ENCODE measurements at regions not wholly inside any gene's neighbourhood (a gene's known extent, or its start where the extent isn't known, plus 50 kb on each side); places are given as distances from the start of the nearest gene placed in this dataset.

DNA sequence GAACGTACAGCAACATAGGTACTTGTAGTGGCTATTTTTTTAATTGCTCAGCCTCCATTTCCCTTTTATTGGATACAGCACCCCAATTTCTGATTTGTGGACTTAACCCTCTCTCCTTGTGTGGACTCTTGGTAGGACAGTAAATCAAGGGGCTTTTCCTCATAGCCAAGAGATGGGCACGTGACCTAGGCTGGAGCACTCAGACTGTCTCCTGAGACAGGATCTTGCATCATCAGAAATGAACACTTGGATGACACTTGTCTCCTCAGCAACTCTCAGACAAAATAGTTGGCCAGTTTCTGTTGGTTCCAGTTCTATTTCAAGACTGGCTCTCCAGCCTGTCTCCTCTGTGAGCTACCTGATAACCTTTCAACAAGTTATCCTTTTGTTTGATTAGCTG, 112.9 kb upstream of the ZNF678 start:
- no peak for DNase-seq (ENCODE audit: low spot score)

DNA sequence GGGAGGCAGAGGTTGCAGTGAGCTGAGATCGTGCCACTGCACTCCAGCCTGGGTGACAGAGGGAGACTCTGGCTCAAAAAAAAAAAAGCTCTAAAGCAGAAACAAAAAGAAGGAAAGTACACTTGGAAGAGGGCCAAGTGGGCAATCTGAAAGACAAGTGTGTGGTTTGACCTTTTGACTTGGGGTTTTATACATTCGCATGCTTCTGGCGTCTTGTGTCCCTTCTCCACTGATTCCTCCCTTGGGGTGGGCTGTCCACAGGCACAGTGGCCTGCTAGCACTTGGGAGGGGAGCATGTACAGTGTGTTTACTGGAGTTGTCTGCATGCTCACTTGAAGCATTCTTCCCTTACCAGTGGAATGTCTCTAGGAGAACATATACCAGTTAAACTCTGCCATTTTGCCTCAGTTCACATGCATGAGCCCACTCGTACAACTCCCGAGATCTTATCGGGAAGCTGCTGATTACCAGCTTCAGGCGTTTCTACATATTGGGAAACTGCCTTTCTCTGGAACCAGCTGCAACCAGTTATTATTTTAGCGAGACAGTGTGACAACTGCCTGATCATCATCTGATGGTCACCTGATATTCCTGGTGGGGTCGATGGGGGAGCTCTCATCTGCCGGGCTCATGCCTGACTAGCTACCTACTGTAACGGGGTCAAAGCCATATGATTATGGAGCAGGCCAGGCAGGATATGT, 113.5 kb upstream of the ZNF678 start:
- no peak for DNase-seq (ENCODE audit: low spot score)

GRCh38 chr1:227449051-227449450, 114.3 kb upstream of the ZNF678 start:
- peak; percentile 56 for DNase-seq (ENCODE audit: low spot score)

DNA sequence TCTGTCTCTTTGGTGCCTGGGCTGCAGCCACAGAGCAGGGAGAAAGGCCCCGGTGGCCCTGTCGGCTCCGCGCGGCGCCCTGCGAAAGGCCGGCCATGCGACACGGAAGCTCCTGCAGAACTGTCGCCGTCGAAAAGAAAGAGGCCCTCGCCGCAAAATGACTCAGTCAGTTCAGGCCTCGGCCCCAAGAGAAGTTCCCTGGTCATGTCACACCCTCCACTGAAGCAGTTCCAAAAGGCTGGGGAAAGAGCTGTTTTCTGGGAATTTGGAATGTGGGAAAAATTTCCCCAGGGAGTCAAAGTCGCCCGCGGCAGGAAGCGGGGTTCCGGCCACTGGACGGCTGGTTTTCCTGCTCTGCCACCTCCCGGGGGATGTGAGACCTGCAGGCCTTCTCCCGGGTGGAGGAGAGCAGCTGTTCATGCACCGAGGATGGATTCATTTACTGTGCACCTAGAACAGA, 115.8 kb upstream of the ZNF678 start:
- DNase-seq (ENCODE audit: low spot score) = peak; percentile 77

GRCh38 chr1:227445746-227446145, 117.6 kb upstream of the ZNF678 start:
- no peak for DNase-seq (ENCODE audit: low spot score)

GRCh38 chr1:227445092-227445674, 118.2 kb upstream of the ZNF678 start:
- no peak for DNase-seq (ENCODE audit: low spot score)

DNA sequence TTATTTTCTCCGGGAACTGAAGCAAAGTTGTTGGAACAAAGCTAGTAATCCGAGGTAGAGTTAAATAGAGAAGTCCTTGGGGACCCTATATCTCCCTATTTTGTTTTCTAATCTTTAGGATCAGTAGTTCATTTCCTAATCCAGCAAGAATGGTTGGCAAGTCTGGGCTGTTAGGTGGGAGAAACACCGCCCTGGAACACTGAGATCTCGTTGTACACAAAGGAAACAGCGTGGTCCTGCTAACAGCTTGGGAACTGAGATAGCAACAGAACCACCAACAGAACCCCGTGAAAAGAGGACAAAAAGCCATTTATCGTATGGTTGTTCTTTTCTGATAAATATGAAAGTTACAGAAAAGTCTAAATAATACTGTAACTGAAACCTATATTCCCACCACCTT, 121.9 kb upstream of the CDC42BPA start:
- no peak for DNase-seq (ENCODE audit: low spot score)

GRCh38 chr1:227437495-227438008, 119.3 kb upstream of the CDC42BPA start:
- DNase-seq (ENCODE audit: low spot score) = no peak

DNA sequence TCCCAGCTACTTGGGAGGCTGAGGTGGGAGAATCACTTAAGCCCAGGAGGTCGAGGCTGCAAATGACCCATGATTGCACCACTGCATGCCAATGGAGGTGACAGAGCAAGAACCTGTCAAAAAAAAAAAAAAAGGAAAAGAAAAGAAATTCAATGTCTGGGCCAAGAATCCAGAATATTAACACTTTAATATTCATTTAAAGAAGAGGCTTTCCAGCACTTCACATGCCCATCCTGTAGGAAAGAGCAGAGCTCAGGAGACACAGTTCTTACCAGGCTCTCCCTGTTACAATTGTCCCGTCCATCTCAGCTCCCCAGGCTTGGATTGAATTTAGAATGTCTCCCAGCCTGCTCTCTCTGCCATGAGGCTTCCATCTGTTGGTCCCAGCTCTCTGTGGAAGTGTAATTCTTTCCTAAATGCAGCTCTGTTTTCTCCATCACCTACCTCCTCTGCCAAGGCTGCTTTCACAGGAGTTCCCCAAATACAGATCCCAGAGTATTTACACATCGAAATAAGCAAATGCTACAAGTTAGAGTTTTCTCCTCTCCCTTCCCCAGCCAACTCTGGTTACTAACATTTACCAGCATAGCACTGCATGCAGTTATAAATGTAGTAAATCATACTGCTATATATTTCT, 116.6 kb upstream of the CDC42BPA start:
- no peak for DNase-seq (ENCODE audit: low spot score)

- no peak for DNase-seq (ENCODE audit: low spot score)
Measured at GRCh38 chr1:227433663-227434341, 115.5 kb upstream of the CDC42BPA start.

- no peak for DNase-seq (ENCODE audit: low spot score)
Measured at GRCh38 chr1:227432981-227433380, 114.7 kb upstream of the CDC42BPA start.

- DNase-seq (ENCODE audit: low spot score) = no peak
Measured at GRCh38 chr1:227432181-227432535, 113.9 kb upstream of the CDC42BPA start.

GRCh38 chr1:227429447-227430359, 111.4 kb upstream of the CDC42BPA start:
- no peak for DNase-seq (ENCODE audit: low spot score)

DNA sequence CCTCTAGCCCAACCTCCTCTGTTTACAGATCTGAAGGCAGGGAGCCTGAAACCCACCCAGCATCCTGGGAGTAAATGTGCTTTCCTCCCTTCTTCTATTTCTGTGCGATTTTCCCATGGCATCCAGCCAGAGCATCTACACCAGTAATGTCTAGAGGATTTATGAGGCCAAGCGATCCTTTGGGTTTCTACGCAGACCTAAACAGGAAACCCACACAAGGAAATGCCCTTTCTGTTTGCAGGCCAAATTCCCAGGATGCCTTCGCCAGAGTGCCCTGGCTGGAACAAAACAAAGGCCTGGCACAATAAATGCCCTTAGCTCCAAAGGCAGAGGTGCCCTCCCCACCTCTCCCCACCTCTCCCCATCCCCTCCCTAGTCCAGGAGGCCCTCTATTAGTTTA, 110.5 kb upstream of the CDC42BPA start:
- no peak for DNase-seq (ENCODE audit: low spot score)

- no peak for DNase-seq (ENCODE audit: low spot score)
Measured at GRCh38 chr1:227427411-227427810, 109.1 kb upstream of the CDC42BPA start.

DNA sequence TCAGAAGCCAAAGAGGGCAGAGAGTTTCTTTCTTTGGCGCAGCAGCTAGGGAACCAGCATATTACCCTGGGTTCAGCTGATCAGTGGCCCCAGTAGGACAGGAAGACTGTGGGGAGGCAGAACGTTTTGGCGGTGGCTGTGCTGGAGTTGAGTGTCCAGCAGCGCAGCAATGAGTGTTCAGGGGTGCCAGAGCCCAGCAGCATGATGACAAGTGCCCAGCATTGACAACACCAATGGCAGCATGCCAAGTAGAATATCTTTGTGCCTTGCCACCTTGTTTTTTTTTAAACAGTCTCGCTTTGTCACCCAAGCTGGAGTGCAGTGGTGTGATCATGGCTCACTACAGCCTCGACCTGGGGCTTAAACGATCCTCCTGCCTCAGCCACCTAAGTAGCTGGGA, 106.7 kb upstream of the CDC42BPA start:
- DNase-seq (ENCODE audit: low spot score) = no peak

DNA sequence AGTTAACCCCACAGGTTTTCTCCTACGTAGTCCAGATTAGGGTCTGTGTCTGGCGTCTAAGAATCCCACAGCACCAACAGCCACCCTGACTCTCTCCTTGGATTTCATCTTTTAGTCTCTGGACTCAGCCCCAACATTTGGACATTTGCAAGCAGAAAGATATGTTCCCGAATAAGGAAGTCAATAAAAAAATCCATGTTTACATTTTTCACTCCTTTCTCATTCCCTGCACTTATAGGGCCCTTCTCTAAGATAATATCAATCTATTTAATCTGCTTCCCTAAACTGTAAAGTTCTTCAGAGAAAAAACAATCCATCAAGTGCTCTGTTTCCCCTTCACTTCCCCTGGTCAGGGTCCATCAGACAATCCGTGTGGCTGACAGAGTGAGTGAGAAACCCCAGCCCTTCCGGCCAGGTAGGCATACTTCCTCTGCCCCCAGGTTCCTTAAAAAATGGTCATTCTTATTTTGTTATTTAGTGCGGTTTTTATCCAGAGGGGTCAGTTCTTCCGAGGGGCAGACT, 105.9 kb upstream of the CDC42BPA start:
- DNase-seq (ENCODE audit: low spot score) = no peak

DNA sequence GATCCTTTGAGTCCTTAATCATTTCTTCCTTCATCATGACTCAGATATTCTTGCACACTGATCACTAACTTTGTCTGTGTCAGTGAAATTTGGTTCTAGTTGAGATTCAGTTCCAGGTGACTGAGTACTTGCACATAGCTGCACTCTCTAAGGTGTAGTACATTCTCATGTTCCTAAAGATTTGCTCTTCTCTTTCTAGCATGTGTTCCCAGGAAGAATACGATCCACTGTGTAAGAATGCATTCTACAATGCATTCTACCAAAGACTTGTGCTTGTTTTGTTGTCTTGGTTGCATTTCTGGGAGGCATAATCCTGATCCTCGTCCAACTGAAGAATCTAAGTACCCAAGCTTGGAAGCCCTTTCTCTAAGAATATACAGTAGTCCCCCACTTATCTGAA, 104.3 kb upstream of the CDC42BPA start:
- no peak for DNase-seq (ENCODE audit: low spot score)

- DNase-seq (ENCODE audit: low spot score) = no peak
Measured at GRCh38 chr1:227420147-227420546, 101.9 kb upstream of the CDC42BPA start.

- no peak for DNase-seq (ENCODE audit: low spot score)
Measured at GRCh38 chr1:227417756-227418480, 99.6 kb upstream of the CDC42BPA start.

All from ecto neural progenitor cell (in vitro differentiated cells).